ENCODE measurements at regions not wholly inside any gene's neighbourhood (a gene's known extent, or its start where the extent isn't known, plus 50 kb on each side); places are given as distances from the start of the nearest gene placed in this dataset.

GRCh38 chr2:13020469-13020868, 303.7 kb downstream of the TRIB2 start:
- FAIRE-seq: no peak
- no peak for DNase-seq (ENCODE audit: insufficient read length, low spot score)
- no peak for TF ChIP-seq POLR2A (IDR thresholded peaks at IDR 0.05; ENCODE audit: low read depth, low read length)

GRCh38 chr2:13021470-13021957, 304.8 kb downstream of the TRIB2 start:
- FAIRE-seq (no peak), DNase-seq (ENCODE audit: insufficient read length, low spot score) (no peak)
- no peak for TF ChIP-seq POLR2A (IDR thresholded peaks at IDR 0.05; ENCODE audit: low read depth, low read length)

GRCh38 chr2:13030606-13031005, 313.9 kb downstream of the TRIB2 start:
- DNase-seq (ENCODE audit: insufficient read length, low spot score) (no peak), FAIRE-seq (no peak)
- TF ChIP-seq POLR2A (IDR thresholded peaks at IDR 0.05; ENCODE audit: low read depth, low read length): no peak

GRCh38 chr2:13034861-13035260, 318.1 kb downstream of the TRIB2 start:
- no peak for DNase-seq (ENCODE audit: insufficient read length, low spot score)
- no peak for FAIRE-seq
- no peak for TF ChIP-seq POLR2A (IDR thresholded peaks at IDR 0.05; ENCODE audit: low read depth, low read length)

- FAIRE-seq: no peak
- no peak for TF ChIP-seq POLR2A (IDR thresholded peaks at IDR 0.05; ENCODE audit: low read depth, low read length)
- DNase-seq (ENCODE audit: insufficient read length, low spot score): no peak
Measured at GRCh38 chr2:13035866-13036265, 319.1 kb downstream of the TRIB2 start.

GRCh38 chr2:13040043-13040442, 323.3 kb downstream of the TRIB2 start:
- TF ChIP-seq POLR2A (IDR thresholded peaks at IDR 0.05; ENCODE audit: low read depth, low read length): no peak
- FAIRE-seq: no peak
- no peak for DNase-seq (ENCODE audit: insufficient read length, low spot score)

DNA sequence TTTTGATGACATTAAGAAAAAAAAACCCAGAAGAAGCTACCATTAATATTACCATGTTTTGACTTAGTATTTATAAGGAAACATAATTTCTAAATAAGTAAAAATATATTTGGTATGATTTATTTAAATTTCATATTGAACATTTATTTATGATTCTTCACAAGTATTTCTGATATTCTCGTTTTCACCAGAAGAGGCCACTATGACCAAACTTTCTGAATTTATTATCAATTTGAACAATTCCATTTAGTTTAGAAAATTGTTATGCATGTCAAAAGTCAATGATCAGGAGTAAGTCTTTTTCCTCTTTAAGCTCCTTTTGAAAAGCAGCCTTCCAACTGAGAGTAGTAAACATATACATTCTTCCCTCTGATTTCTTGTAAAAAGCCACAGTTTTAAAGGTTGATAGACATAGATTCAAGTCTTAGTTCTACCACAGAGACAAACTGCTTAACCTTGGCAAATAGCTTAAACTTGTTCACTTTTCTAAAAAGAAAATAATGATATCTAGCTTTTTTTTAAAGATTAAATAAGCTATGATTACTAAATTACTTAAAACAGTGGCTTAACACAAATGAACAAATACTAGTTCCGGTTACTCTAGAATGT, 329.9 kb downstream of the TRIB2 start:
- FAIRE-seq (no peak), DNase-seq (ENCODE audit: insufficient read length, low spot score) (no peak)
- no peak for TF ChIP-seq POLR2A (IDR thresholded peaks at IDR 0.05; ENCODE audit: low read depth, low read length)

GRCh38 chr2:13050764-13051163, 334.0 kb downstream of the TRIB2 start:
- TF ChIP-seq POLR2A (IDR thresholded peaks at IDR 0.05; ENCODE audit: low read depth, low read length): no peak
- FAIRE-seq: no peak
- DNase-seq (ENCODE audit: insufficient read length, low spot score): no peak

- FAIRE-seq: no peak
- no peak for TF ChIP-seq POLR2A (IDR thresholded peaks at IDR 0.05; ENCODE audit: low read depth, low read length)
- DNase-seq (ENCODE audit: insufficient read length, low spot score): no peak
Measured at GRCh38 chr2:13052547-13052946, 335.8 kb downstream of the TRIB2 start.

DNA sequence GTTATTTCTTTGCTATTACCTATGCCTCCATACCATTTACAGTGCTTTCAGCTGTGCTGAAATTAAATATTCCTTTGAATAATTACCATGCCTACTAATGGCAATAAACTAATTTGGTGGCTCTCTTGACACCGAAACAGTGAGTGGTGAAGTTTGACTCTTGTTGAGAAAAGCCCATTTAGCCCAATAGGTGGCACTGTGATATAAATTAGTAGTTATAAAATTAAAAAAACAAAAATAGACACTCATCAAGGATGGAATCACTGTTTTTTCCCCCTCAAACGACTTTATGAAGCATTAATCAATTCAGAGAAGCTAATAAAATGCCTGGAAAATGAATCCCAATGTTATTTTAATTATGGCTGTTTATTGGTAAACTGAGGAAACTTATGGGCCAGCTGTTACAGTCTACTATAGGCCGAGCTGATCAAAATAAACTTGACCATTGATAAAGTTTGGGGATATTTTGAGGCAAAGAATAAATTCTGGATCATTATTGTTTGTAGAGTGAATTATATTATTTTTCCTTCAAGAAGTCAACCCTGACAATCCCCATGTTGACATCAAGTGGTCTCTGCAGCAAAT, 339.6 kb downstream of the TRIB2 start:
- TF ChIP-seq POLR2A (IDR thresholded peaks at IDR 0.05; ENCODE audit: low read depth, low read length): no peak
- FAIRE-seq (no peak), DNase-seq (ENCODE audit: insufficient read length, low spot score) (no peak)

GRCh38 chr2:13057671-13058070, 340.9 kb downstream of the TRIB2 start:
- FAIRE-seq (no peak), DNase-seq (ENCODE audit: insufficient read length, low spot score) (no peak)
- TF ChIP-seq POLR2A (IDR thresholded peaks at IDR 0.05; ENCODE audit: low read depth, low read length): no peak

GRCh38 chr2:13066676-13067075, 349.9 kb downstream of the TRIB2 start:
- FAIRE-seq (no peak), DNase-seq (ENCODE audit: insufficient read length, low spot score) (no peak)
- no peak for TF ChIP-seq POLR2A (IDR thresholded peaks at IDR 0.05; ENCODE audit: low read depth, low read length)

GRCh38 chr2:13067508-13067907, 350.8 kb downstream of the TRIB2 start:
- no peak for DNase-seq (ENCODE audit: insufficient read length, low spot score)
- no peak for TF ChIP-seq POLR2A (IDR thresholded peaks at IDR 0.05; ENCODE audit: low read depth, low read length)
- no peak for FAIRE-seq

GRCh38 chr2:13089971-13090370, 373.2 kb downstream of the TRIB2 start:
- no peak for DNase-seq (ENCODE audit: insufficient read length, low spot score)
- no peak for FAIRE-seq
- no peak for TF ChIP-seq POLR2A (IDR thresholded peaks at IDR 0.05; ENCODE audit: low read depth, low read length)

DNA sequence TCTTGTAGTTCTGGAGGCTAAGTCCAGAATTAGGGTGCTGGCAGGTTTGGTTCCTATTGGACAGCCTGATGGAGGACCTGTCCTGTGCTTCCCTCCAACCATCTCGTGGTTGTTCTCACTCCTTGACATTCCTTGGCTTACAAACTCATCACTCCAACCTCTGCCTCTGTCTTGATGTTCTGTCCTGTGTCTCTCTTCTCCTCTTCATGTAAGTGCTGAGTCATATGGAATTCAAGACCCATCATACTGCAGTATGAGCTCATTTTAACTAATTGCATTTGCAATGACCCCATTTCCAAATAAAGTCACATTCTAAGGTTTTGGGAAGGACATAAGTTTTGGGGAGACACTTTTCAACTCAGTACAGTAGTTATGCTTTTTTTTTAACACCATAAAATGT, 374.7 kb downstream of the TRIB2 start:
- FAIRE-seq (no peak), DNase-seq (ENCODE audit: insufficient read length, low spot score) (no peak)
- TF ChIP-seq POLR2A (IDR thresholded peaks at IDR 0.05; ENCODE audit: low read depth, low read length): no peak
